Panc1 (cell line): ENCODE measurements at regions not wholly inside any gene's neighbourhood (a gene's known extent, or its start where the extent isn't known, plus 50 kb on each side); places are given as distances from the start of the nearest gene placed in this dataset.

Source experiments
- CTCF ChIP-seq: fragments of 450-650 bp; IDR thresholded peaks from 2 replicates; pipeline ENCODE4 v1.5.1; 2017; ENCODE audit warnings: mild to moderate bottlenecking
- SIN3A ChIP-seq: IDR thresholded peaks from 2 replicates; pipeline ENCODE4 v1.6.1; 2012; ENCODE audit warnings: low read depth, mild to moderate bottlenecking, low read length, moderate library complexity, borderline replicate concordance; ENCODE audit not compliant: insufficient read depth
- TCF7L2 ChIP-seq: IDR thresholded peaks from 2 replicates; pipeline ENCODE4 v1.6.1; 2011; ENCODE audit warnings: mild to moderate bottlenecking, low read depth, low read length, inconsistent platforms
- TF ChIP-seq, protein P1 (sequence below), 2 experiments: IDR thresholded peaks; 2 replicates each; pipeline ENCODE4 v1.6.1; 2011 to 2012; ENCODE audit warnings: low read depth in 2 of 2, control low read depth in 1 of 2, low read length in 1 of 2, mild to moderate bottlenecking in 1 of 2, moderate library complexity in 1 of 2; ENCODE audit not compliant: insufficient read depth in 1 of 2

GRCh38 chr6:153488267-153488666, 357.2 kb upstream of the RGS17 start:
- no peak for TF ChIP-seq CTCF
- TF ChIP-seq TCF7L2 = no peak
- TF ChIP-seq, protein P1, sequence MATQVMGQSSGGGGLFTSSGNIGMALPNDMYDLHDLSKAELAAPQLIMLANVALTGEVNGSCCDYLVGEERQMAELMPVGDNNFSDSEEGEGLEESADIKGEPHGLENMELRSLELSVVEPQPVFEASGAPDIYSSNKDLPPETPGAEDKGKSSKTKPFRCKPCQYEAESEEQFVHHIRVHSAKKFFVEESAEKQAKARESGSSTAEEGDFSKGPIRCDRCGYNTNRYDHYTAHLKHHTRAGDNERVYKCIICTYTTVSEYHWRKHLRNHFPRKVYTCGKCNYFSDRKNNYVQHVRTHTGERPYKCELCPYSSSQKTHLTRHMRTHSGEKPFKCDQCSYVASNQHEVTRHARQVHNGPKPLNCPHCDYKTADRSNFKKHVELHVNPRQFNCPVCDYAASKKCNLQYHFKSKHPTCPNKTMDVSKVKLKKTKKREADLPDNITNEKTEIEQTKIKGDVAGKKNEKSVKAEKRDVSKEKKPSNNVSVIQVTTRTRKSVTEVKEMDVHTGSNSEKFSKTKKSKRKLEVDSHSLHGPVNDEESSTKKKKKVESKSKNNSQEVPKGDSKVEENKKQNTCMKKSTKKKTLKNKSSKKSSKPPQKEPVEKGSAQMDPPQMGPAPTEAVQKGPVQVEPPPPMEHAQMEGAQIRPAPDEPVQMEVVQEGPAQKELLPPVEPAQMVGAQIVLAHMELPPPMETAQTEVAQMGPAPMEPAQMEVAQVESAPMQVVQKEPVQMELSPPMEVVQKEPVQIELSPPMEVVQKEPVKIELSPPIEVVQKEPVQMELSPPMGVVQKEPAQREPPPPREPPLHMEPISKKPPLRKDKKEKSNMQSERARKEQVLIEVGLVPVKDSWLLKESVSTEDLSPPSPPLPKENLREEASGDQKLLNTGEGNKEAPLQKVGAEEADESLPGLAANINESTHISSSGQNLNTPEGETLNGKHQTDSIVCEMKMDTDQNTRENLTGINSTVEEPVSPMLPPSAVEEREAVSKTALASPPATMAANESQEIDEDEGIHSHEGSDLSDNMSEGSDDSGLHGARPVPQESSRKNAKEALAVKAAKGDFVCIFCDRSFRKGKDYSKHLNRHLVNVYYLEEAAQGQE (IDR thresholded peaks at IDR 0.05; ENCODE audit: insufficient read depth in 1 of 2, low read depth in 2 of 2, low read length in 1 of 2) = no peak
- no peak for TF ChIP-seq SIN3A
